ENCODE measurements at regions not wholly inside any gene's neighbourhood (a gene's known extent, or its start where the extent isn't known, plus 50 kb on each side); places are given as distances from the start of the nearest gene placed in this dataset.

DNA sequence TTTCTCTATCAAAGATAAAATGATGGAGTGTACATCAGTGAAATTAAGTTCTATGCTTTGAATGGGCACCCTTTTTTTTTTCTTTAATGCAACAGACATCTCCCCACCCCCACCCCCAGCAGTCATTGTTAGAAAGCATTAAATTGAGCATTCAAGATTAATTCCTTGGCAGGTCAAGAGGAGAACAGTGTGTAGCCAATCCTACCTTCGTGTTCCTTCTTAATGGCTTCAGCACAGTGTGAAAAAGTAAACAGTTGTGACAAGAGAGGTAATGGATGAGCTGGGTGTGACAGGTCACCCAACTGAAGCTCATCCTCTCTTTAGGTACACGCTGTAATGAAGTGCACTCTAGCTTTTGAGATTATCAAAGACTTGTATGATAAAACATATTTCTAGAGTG lies 198.5 kb upstream of the RARB start:
- no peak for DNase-seq (ENCODE audit: low spot score)

DNA sequence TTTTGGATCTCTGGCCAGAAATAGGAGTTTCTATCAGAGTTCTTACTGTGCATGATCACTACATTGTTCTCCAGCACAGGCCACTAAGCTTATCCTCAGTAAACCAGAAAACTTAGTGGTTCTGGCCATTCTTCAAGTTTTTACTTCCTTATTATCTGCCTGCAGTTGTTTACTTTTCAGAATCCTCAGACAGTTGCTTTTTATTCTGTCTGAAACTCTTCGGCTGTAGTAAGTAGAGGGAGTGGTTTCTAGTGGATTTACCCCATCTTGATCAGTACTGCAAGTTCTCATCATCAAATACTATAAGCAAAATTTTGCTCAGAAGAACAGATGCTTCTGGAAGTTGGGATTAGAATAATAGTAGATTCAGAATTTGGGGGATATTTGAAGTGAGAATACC lies 193.0 kb upstream of the RARB start:
- DNase-seq (ENCODE audit: low spot score): no peak

DNA sequence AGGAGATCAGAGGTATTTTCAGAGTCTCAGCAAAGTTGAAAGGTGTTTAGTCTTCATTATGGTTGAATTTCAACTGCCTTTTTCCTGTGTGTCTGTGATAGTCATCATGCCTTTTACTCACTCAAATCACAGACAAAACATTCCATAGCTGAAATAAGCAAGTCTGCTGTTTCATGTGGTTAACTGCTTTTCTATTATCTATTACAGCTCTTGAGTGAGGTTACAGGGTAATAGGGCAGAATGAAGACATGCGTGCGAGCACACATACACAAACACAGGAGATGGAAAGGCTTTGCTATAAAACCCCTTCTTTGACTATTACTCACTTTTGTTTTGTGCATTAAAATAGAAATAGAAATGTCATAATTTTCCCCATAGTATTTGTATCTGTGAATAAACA lies 192.6 kb upstream of the RARB start:
- DNase-seq (ENCODE audit: low spot score): no peak

DNA sequence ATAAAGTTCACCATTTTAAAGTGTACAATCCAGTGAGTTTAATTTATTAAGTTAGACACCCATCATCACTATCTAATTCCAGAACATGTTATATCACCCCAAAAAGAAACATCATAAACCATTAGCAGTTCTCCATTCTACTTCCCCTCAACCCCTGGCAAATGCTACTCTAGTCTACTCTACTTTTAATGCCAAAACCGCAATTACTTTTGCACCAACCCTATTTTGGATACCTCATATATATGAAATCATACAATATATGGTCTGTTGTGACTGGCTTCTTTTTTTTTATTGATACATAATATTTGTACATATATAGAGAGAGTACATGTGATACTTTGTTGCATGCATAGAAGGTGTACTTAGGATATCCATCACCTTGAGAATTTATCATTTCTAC lies 190.5 kb upstream of the RARB start:
- no peak for DNase-seq (ENCODE audit: low spot score)

DNA sequence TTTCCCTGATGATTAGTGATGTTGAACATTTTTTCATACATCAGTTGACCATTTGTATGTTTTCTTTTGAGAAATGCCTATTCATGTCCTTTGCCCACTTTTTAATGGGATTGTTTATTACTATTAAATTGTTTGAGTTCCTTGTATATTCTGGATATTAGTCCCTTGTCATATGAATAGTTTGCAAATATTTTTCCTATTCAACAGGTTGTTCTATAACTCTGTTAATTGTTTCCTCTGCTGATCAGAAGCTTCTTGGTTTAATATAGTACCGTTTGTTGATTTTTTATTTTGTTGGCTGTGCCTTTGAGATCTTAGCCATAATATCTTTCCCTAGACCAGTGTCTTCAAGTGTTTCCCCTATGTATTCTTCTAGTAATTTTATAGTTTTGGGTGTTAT lies 189.0 kb upstream of the RARB start:
- DNase-seq (ENCODE audit: low spot score): no peak

DNA sequence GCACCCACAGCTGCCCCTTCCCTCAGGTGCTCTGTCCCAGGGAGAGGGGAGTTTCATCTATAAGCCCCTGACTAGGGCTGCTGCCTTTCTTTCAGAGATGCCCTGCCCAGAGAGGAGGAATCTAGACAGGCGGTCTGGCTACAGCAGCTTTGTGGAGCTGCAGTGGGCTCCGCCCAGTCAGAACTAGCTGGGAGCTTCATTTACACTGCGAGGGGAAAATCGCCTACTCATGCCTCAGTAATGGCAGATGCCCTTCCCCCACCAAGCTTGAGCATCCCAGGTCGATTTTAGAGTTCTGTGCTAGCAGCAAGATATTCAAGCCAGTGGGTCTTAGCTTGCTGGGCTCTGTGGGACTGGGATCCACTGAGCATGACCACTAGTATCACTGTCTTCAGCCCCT lies 181.2 kb upstream of the RARB start:
- no peak for DNase-seq (ENCODE audit: low spot score)

DNA sequence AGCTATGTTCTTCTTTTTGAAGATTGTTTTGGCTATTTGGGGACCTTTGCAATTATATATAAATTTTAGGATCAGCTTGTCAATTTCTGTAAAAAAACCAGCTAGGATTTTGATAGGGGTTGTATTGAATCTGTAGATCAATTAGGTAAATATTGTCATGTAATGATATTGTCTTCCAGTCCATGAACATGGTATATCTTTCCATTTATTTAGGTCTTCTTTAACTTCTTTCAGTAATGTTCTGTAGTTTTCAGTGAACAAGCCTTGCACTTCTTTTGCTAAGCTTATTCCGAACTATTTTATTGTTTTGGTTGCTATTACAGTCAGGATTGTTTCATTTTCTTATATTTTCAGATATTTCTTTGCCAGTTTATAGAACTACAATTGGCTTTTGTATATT lies 175.8 kb upstream of the RARB start:
- DNase-seq (ENCODE audit: low spot score): no peak

DNA sequence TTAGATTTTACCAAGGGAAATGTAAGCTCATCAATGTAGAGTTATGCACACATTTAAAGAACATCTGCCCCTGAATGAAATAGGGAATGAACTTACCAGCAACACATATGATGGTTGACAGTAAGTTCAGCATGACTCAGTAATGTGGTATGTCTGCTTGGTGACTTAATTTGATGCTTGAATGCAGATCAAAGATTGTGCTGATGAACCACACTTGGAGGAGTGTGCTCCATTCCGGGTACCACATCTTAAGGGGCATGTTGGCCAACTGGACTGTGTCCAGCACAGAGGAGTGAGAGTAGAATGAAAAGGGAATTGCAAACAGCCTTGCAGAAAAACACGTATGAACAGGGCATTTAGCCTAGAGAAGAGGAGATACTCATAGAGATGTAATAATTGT lies 171.0 kb upstream of the RARB start:
- no peak for DNase-seq (ENCODE audit: low spot score)

DNA sequence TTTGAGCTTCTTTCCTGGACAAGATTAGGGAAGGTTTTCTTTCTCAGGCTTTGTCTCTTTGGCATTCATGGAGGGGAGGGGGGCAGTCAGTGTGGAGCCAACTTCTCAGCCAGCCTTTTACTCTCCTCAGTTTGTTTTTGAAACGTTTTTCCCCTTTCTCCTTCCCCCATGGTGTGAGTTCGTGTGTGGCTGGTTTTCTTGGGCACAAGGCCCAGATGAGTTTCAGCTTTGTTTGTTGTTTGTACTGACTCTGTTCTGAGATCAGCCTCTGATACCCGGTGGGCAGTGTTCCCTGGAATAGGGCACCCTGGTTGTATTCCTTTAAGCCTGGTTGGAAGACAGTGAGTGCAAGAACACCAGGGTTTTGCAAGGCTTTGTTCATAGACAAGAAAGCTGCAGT lies 168.2 kb upstream of the RARB start:
- no peak for DNase-seq (ENCODE audit: low spot score)

DNA sequence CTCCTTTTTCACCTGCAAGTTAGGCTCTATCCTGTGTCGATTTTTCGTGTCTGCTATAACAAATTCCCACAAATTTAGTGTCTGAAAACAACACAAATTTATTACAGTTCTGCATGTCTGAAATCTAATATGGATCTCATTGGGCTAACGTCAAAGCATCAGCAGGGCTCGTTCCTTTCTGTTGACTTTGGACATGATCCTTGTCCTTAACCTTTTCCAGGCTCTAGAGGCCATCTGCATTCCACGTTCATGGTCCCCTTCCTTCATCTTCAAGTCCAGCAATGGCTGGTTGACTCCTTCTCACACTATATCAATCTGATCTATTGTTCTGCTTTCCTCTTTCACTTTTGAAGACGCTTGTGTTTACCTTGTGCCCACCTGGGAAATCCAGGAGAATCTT lies 165.7 kb upstream of the RARB start:
- no peak for DNase-seq (ENCODE audit: low spot score)

DNA sequence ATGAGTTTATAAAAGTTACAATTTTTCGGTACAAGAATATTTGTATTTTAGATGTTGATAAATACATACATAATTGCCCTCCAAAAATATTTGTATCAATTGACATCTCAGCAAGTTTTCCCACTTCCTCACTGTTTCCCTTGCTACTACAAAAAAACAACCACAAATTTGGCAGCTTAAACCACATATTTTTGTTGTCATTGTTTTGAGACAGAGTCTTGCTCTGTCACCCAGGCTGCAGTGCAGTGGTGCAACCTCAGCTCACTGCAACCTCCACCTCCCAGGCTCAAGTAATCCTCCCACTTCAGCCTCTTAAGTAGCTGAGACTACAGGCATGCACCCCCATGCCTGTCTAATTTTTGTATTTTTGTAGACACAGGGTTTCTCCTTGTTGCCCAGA lies 162.8 kb upstream of the RARB start:
- DNase-seq (ENCODE audit: low spot score): no peak

DNA sequence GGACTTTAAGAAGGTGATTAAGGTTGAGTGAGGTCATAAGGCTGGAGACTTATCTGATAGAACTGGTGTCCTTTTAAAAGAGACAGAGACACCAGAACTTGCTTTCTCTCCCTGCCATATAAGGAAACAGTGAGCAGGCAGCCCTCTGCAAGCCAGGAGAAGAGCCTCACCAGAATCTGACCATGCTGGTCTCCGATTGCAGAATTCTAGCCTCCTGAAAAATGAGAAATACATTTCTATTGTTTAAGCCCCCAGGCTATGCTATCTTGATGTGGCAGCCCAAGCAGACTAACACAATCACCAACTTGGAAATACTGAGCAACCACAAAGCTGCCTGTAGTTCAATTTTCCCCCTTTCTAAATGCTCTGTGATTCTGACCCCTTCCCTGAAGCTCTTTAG lies 161.4 kb upstream of the RARB start:
- no peak for DNase-seq (ENCODE audit: low spot score)

DNA sequence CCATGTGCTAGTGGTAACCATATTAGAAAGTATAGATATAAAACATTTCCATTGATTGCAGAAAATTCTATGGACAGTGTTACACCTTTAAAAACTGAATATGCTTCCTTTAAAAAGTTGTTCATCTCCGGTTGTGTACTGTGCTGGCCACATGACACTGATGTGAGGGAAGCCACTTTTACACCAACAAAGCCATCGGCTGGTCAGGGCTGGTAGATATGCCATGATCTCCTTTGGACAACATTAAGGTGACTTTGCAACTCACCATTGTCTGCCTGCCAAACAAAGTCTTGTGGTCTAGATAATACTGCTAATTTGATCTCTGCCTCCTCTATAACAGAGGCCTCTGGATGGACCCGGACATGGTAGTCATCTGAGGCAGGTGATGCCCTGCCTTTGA lies 156.0 kb upstream of the RARB start:
- no peak for DNase-seq (ENCODE audit: low spot score)

DNA sequence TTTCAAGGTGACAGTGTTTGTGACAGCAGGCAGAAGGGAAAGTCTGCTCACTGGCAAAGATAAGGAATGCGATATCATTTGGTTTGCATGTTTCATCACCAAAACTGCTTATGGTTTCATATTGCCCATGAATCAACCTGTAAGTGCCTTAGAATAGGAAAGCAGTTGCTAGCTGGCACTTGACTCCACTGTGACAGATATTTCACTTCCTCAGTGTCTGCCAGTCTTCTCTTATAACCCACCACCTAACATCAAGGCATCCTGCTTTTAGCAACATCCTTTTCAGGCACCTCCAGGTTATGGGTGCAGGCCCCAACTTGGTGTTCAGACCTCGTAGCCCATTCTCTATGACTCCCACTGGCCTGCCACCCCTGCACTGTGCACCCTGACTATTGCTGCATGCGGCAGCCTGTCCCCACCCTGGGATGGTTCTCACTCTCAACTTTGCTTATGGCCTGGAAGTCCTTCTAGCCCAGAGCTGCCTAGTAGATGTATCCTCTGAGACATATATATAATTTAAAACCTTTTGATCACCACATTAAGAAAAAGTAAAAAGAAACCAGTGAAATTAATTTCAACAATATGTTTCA lies 154.4 kb upstream of the RARB start:
- no peak for DNase-seq (ENCODE audit: low spot score)

DNA sequence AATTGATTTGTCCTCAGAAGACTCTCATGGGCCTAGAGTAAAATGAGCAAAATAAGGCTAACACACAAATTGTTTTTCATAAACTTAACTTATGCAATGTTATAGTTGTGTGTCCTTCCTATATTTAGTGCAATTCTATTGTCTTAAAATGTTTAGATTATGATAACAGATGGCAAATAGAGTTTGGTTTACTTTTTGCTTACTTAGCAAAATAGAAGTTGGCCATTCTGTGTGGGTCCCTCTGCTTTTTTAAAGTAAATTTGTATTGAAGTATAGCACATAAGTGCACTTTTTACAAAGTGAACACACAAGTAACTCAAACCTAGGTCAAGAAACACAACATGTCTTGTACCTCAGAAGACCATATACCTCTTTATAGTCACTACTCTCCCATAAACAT lies 150.6 kb upstream of the RARB start:
- DNase-seq (ENCODE audit: low spot score): no peak

DNA sequence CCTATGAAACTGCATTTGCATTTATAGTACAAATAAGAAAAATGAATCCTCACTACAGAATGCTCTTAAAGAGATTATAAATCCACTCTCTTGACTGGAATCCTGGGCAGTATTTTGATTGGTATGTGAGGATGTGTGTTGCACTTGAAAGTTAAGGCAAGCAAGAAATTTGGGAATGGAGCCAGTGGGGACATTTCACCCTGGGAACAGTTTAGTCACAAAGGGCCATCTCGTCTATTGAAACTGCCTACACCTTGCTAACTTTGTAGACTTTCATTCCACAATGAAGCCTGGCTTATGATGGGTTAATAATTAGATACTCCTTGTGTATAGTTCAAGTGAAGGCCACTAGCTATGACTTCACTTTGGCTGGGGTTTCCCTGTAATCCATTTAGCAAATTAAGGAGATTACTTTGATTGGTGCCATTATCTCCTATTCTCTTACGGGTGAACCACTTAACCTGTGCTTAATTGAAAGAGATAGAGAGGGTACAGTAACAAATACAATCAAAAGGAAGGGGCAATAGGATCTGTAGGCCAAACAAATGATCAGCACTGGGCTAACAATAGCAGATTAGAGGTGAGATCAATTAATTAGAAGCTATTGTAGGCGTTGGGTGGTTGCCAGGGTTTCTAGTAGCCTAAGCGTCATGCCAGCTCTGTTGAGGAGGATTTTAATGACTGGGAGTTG lies 146.9 kb upstream of the RARB start:
- DNase-seq (ENCODE audit: low spot score): no peak

DNA sequence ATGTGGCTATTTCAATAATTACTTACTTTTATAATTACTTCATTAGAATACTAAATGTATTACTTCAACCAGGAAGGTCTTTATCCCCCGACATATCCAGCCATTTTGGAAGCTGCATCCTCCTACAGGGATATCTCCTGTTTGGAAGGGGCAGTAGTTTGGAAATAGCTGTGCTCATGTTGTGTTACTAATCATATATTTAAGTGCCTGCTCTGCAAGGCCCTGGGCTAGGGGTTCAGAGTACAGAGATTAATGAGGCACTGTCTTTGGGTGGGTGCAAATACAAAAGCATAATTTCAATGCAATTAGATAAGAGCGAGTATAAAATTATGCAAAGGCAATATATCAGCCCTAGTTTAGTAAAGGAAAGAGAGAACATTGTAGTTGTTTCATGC lies 146.3 kb upstream of the RARB start:
- DNase-seq (ENCODE audit: low spot score): no peak

DNA sequence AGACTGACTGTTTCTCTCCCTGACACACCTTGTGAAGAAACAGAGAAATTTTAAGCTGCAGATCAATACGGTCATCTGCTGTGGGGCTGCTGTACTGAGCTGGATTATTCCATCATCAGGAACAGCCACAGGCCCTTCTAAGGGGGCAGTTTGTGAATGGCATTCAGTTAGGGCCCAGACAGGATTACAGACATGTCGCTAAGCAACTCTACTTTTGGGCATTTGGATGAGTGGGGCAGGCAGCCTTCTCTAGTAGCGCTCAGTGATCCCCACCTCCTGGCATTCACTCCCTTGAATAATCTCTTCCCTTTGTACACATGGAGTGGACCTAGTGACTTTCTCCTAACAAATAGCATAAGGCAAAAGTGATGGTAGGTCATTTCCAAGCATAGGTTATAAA lies 144.4 kb upstream of the RARB start:
- DNase-seq (ENCODE audit: low spot score): no peak

DNA sequence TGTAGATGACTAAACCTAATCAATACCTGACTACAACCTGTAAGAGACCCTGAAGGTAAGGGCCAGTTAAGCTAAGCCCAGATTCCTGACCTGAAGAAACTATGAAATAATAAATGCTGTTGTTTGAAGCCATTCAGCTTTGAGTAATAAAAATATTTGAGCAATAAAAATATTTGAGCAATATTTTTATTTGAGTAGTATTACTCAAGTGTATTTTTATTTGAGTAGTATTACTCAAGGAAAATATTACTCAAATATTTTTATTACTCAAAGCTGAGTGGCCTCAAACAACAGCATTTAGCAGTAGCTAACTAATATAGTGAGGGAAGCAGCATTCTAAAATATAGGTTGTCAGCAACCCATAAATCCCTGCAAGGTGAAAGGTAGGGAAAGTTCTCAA lies 143.8 kb upstream of the RARB start:
- DNase-seq (ENCODE audit: low spot score): no peak

DNA sequence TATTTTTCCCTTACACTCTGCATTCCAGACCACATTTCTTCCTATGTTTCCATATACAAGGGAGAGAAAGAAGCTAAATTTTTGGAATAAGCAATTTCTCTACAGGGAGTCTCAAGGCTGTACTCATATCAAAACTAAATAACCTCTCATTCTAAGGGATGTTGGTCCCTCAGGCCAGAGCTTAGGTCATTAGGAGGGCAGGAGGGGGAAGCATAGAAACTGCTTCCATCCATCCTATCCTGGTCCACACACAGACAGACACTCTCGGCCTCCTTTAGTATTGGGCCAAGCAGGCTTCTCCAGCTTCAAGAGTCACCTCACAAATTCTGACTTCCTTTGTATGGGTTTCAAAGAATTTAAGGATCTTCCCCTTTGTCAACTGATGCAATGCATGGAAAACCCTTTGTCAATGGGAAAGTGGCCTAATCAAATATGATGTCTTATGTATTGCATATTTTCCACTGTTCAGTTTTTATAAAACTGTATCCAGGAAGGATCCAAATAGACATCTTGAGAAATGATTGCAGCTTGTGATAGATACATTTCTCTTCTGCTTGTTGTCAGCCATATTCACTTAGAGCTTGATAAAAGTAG lies 140.7 kb upstream of the RARB start:
- no peak for DNase-seq (ENCODE audit: low spot score)

DNA sequence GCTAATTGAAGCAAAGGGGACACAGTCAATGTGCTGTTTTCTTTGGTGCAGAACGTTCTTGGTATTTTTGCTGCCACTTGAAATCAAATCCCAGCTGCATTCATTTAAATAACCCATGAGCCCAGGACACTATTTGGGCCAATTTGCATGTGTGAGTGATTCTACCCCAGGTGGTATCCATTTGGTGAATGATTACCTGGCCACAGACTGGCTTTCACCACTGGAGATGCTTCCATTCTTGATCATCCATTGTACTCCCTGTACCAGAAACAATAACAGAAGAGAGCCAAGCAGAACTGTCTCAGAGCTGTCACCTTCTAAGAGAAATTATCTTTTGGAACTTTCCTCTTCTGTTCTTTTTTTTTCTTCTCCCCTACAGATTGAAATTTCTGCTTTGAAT lies 139.7 kb upstream of the RARB start:
- no peak for DNase-seq (ENCODE audit: low spot score)

DNA sequence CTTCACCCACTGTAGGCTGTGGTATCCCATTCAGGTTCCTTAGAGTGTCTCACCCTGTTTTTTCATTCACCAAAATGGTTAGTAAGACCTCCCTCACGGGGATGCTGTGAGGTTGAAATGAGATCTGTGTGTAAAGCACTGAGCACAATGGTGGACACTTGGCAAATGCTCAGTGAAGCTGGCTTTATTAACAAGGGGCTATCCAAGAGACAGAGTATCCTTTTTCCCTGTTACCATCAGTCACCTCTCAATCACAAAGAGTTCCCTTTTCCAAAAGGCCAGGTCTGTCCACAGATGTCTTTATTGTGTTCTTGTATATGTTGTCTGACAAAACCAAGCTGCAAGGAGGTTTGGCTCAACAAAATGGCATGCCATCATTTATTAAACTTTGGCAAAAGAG lies 138.9 kb upstream of the RARB start:
- DNase-seq (ENCODE audit: low spot score): no peak

DNA sequence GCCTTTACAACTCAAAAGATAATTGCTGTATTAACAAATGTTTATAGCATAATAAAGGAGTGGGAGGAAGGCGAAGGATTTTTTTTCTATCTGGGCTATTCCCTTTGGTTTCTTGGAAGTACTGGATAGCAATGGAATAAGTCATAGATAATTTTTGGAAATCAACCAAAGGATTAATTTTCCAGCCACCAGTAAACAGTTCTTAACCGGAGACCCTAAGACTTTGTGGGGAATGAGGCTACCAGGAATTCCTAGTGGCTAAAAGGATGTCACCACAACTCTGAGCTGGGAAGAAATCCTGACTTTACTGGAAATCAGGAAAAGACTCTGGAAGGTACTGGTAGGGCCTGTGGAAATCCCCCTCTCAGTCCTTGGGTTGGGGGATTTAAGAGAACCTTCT lies 138.4 kb upstream of the RARB start:
- no peak for DNase-seq (ENCODE audit: low spot score)

DNA sequence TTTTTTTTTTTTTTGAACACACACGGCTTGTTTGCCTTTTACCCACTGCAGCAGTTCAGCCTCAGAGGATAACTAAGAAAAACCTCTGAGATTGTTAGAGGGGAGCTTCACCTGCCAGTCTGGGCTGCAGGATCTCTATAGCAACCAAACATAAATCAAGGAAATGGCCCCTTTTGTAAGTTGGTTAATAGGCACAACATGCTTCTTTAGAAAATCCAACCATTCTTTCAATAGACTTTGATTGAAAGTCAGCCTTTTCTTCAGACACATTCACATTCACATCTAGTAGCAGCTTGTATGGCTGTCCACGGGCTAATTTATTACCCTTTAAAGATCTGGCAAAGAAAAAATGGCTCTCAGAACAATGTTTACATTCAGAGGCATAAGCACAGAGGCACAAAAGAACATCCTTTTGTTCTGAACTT lies 136.6 kb upstream of the RARB start:
- DNase-seq (ENCODE audit: low spot score): no peak
